Activated T-helper 1 cell treated with anti-CD3 and anti-CD28 coated beads, Interleukin-12 subunit alpha, Interleukin-12 subunit beta, Interleukin-2, Interleukin-4 antibody, amounts not matched to agents 30 ng/mL and 10 ng/mL and 1 ng/mL, durations not matched to agents 14 hours and 24 hours and 36 hours (primary cell): ENCODE measurements at regions not wholly inside any gene's neighbourhood (a gene's known extent, or its start where the extent isn't known, plus 50 kb on each side); places are given as distances from the start of the nearest gene placed in this dataset.

Source experiments
- DNase-seq: peaks from one replicate; pipeline ENCODE4 v3.0.0; 2021; ENCODE audit warnings: low spot score
- H3K27ac Mint-ChIP-seq: one replicate; pipeline ENCODE4 v1.8.0; 2021; ENCODE audit warnings: mild to moderate bottlenecking, mixed read lengths
- H3K27me3 Mint-ChIP-seq: one replicate; pipeline ENCODE4 v1.8.0; 2022; ENCODE audit warnings: mild to moderate bottlenecking, moderate library complexity, mixed read lengths; ENCODE audit not compliant: insufficient read depth
- H3K36me3 Mint-ChIP-seq: one replicate; pipeline ENCODE4 v1.8.0; 2021; ENCODE audit warnings: low read depth, mixed read lengths
- H3K4me1 Mint-ChIP-seq: one replicate; pipeline ENCODE4 v1.8.0; 2021; ENCODE audit warnings: low read depth, mixed read lengths
- H3K4me3 Mint-ChIP-seq: one replicate; pipeline ENCODE4 v1.8.0; 2021; ENCODE audit warnings: mild to moderate bottlenecking, moderate library complexity, mixed read lengths
- H3K9me3 Mint-ChIP-seq: one replicate; pipeline ENCODE4 v1.8.0; 2021; ENCODE audit warnings: mixed read lengths
- intact Hi-C: fragments of 100-400 bp; cut with micrococcal nuclease; formaldehyde crosslinking; loops from one replicate; pipeline ENCODE4 v1.15.1; 2024

GRCh38 chr10:71076473-71077142, 135.8 kb upstream of the UNC5B start:
- no peak overlapping the region for H3K4me3 Mint-ChIP-seq
- H3K27ac Mint-ChIP-seq = no peak overlapping the region
- H3K27me3 Mint-ChIP-seq = no peaks in the 10 kb centered on the region
- DNase-seq = no peak
- no peaks in the 10 kb centered on the region for H3K9me3 Mint-ChIP-seq
- H3K4me1 Mint-ChIP-seq = no peaks in the 10 kb centered on the region
- H3K36me3 Mint-ChIP-seq = no peaks in the 10 kb centered on the region
- intact Hi-C loops = no loop called here

GRCh38 chr10:71077143-71077581, 135.2 kb upstream of the UNC5B start:
- intact Hi-C loops = no loop called here
- H3K4me1 Mint-ChIP-seq = no peaks in the 10 kb centered on the region

GRCh38 chr10:71077796-71078453, 134.4 kb upstream of the UNC5B start:
- DNase-seq = no peak
- no peak overlapping the region for H3K27ac Mint-ChIP-seq
- H3K4me1 Mint-ChIP-seq = no peaks in the 10 kb centered on the region
- intact Hi-C loops = no loop called here
- no peaks in the 10 kb centered on the region for H3K36me3 Mint-ChIP-seq
- H3K9me3 Mint-ChIP-seq = no peaks in the 10 kb centered on the region
- H3K27me3 Mint-ChIP-seq = no peaks in the 10 kb centered on the region
- H3K4me3 Mint-ChIP-seq = no peak overlapping the region

More at GRCh38 chr10:71077143-71077581, 135.2 kb upstream of the UNC5B start:
- H3K27me3 Mint-ChIP-seq = no peaks in the 10 kb centered on the region
- no peak overlapping the region for H3K27ac Mint-ChIP-seq
- no peak overlapping the region for H3K4me3 Mint-ChIP-seq
- H3K9me3 Mint-ChIP-seq = no peaks in the 10 kb centered on the region
- no peak for DNase-seq
- H3K36me3 Mint-ChIP-seq = no peaks in the 10 kb centered on the region

- DNase-seq = no peak
- no peak overlapping the region for H3K27ac Mint-ChIP-seq
- no peaks in the 10 kb centered on the region for H3K4me1 Mint-ChIP-seq
- no peak overlapping the region for H3K4me3 Mint-ChIP-seq
- H3K9me3 Mint-ChIP-seq = no peaks in the 10 kb centered on the region
- H3K36me3 Mint-ChIP-seq = no peaks in the 10 kb centered on the region
- intact Hi-C loops = no loop called here
- no peaks in the 10 kb centered on the region for H3K27me3 Mint-ChIP-seq
Observed at GRCh38 chr10:71078454-71079145, 133.8 kb upstream of the UNC5B start.

- H3K27me3 Mint-ChIP-seq = no peaks in the 10 kb centered on the region
- DNase-seq = no peak
- H3K27ac Mint-ChIP-seq = no peak overlapping the region
- H3K4me1 Mint-ChIP-seq = no peaks in the 10 kb centered on the region
- H3K9me3 Mint-ChIP-seq = no peaks in the 10 kb centered on the region
- H3K36me3 Mint-ChIP-seq = no peaks in the 10 kb centered on the region
- no peak overlapping the region for H3K4me3 Mint-ChIP-seq
- intact Hi-C loops = no loop called here
Observed at GRCh38 chr10:71079761-71080380, 132.5 kb upstream of the UNC5B start.

- H3K4me1 Mint-ChIP-seq = no peaks in the 10 kb centered on the region
- H3K4me3 Mint-ChIP-seq = no peak overlapping the region
- no peak overlapping the region for H3K27ac Mint-ChIP-seq
- intact Hi-C loops = no loop called here
- no peak for DNase-seq
- H3K36me3 Mint-ChIP-seq = no peaks in the 10 kb centered on the region
- no peaks in the 10 kb centered on the region for H3K9me3 Mint-ChIP-seq
- H3K27me3 Mint-ChIP-seq = no peaks in the 10 kb centered on the region
Observed at GRCh38 chr10:71080381-71081228, 131.8 kb upstream of the UNC5B start.

- Mint-ChIP-seq H3K27ac (no peak overlapping the region), H3K36me3 (no peaks in the 10 kb centered on the region), H3K9me3 (no peaks in the 10 kb centered on the region), H3K27me3 (no peaks in the 10 kb centered on the region), H3K4me3 (no peak overlapping the region), H3K4me1 (no peaks in the 10 kb centered on the region)
- DNase-seq = no peak
- intact Hi-C loops = no loop called here
Observed at GRCh38 chr10:71081229-71081560, 131.2 kb upstream of the UNC5B start.

- DNase-seq = no peak
- Mint-ChIP-seq H3K36me3 (no peaks in the 10 kb centered on the region), H3K4me1 (no peaks in the 10 kb centered on the region), H3K9me3 (no peaks in the 10 kb centered on the region), H3K4me3 (no peak overlapping the region), H3K27ac (no peak overlapping the region), H3K27me3 (no peaks in the 10 kb centered on the region)
- intact Hi-C loops = no loop called here
Observed at GRCh38 chr10:71081912-71082311, 130.5 kb upstream of the UNC5B start.

- no peak overlapping the region for H3K4me3 Mint-ChIP-seq
- H3K9me3 Mint-ChIP-seq = no peaks in the 10 kb centered on the region
- DNase-seq = no peak
- no peak overlapping the region for H3K27ac Mint-ChIP-seq
- no peaks in the 10 kb centered on the region for H3K4me1 Mint-ChIP-seq
- intact Hi-C loops = no loop called here
- no peaks in the 10 kb centered on the region for H3K27me3 Mint-ChIP-seq
- H3K36me3 Mint-ChIP-seq = no peaks in the 10 kb centered on the region
Observed at GRCh38 chr10:71082960-71083715, 129.2 kb upstream of the UNC5B start.

- intact Hi-C loops = no loop called here
- DNase-seq = no peak
- H3K4me1 Mint-ChIP-seq = no peaks in the 10 kb centered on the region
- no peaks in the 10 kb centered on the region for H3K27me3 Mint-ChIP-seq
- H3K4me3 Mint-ChIP-seq = no peak overlapping the region
- H3K36me3 Mint-ChIP-seq = no peaks in the 10 kb centered on the region
- H3K27ac Mint-ChIP-seq = no peak overlapping the region
- no peaks in the 10 kb centered on the region for H3K9me3 Mint-ChIP-seq
Observed at GRCh38 chr10:71083716-71083975, 128.7 kb upstream of the UNC5B start.

- H3K9me3 Mint-ChIP-seq = no peaks in the 10 kb centered on the region
- no peak for DNase-seq
Observed at GRCh38 chr10:71084061-71084817, 128.1 kb upstream of the UNC5B start.

GRCh38 chr10:71084818-71085126, 127.6 kb upstream of the UNC5B start:
- Mint-ChIP-seq H3K27ac (no peak overlapping the region), H3K9me3 (no peaks in the 10 kb centered on the region), H3K4me3 (no peak overlapping the region), H3K36me3 (no peaks in the 10 kb centered on the region), H3K27me3 (no peaks in the 10 kb centered on the region), H3K4me1 (no peaks in the 10 kb centered on the region)
- intact Hi-C loops = no loop called here
- no peak for DNase-seq

More at GRCh38 chr10:71084061-71084817, 128.1 kb upstream of the UNC5B start:
- Mint-ChIP-seq H3K4me1 (no peaks in the 10 kb centered on the region), H3K27ac (no peak overlapping the region), H3K4me3 (no peak overlapping the region), H3K27me3 (no peaks in the 10 kb centered on the region), H3K36me3 (no peaks in the 10 kb centered on the region)
- intact Hi-C loops = no loop called here
